ENCODE measurements at regions not wholly inside any gene's neighbourhood (a gene's known extent, or its start where the extent isn't known, plus 50 kb on each side); places are given as distances from the start of the nearest gene placed in this dataset.

DNA sequence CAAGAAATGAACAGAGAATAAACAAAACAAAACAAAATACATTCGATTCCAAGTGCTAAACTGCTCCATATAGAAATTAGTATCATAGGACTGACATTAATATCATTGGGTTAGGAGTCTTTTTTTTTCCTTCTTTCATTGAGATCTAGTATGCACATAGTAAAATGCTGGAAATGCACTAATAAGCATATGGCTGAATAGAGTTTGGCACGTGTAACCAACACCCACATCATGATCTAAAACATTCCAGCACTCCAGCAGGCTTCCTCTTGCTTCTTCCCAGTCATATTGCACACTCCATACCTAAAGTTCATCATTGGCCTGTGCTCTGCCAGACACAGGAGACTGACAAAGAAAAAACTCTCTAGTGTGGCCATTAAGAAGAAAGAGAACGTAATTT is 117.5 kb downstream of the POU4F1 start:
- H3K27me3 ChIP-seq (ENCODE audit: insufficient read depth, low read length): no peaks in the 10 kb centered on the region
- no peak overlapping the region for H3K27ac ChIP-seq (ENCODE audit: low read depth, low read length)
- H2AFZ ChIP-seq (ENCODE audit: low read length, unreplicated experiment): no peak overlapping the region
- no peaks in the 10 kb centered on the region for H3K36me3 ChIP-seq (ENCODE audit: insufficient read depth, low read length)
- no peaks in the 10 kb centered on the region for H3K4me1 ChIP-seq (ENCODE audit: control insufficient read depth, insufficient read depth, low read length, unreplicated experiment)
- no peak overlapping the region for H3K4me3 ChIP-seq (ENCODE audit: low read depth, low read length)
- no peaks in the 10 kb centered on the region for H3K79me2 ChIP-seq (ENCODE audit: control insufficient read depth, insufficient read depth, low read length, unreplicated experiment)

DNA sequence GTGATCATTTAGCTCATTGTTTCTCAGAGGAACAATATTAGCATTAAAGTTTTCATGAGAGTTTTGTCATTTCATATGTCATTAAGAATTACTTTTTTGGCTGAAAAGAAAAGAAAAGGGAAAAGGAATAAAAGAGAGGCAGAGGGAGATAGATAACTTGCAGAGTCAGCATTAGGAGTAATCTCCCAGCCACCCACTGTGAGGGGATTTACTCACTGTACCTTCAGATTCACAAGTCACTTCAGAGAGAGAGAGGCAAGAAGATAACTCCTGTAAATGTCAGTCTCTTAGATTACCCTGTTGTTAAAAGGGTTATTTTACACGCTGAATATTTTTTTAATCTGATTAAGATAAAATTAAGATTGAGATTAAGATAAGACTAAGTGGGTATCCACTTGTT is 125.2 kb downstream of the POU4F1 start:
- Histone ChIP-seq H3K27me3 (ENCODE audit: insufficient read depth, low read length) (no peaks in the 10 kb centered on the region), H3K36me3 (ENCODE audit: insufficient read depth, low read length) (no peaks in the 10 kb centered on the region), H3K4me1 (ENCODE audit: control insufficient read depth, insufficient read depth, low read length, unreplicated experiment) (no peaks in the 10 kb centered on the region), H3K27ac (ENCODE audit: low read depth, low read length) (no peak overlapping the region), H3K79me2 (ENCODE audit: control insufficient read depth, insufficient read depth, low read length, unreplicated experiment) (no peaks in the 10 kb centered on the region), H3K4me3 (ENCODE audit: low read depth, low read length) (no peak overlapping the region), H2AFZ (ENCODE audit: low read length, unreplicated experiment) (no peak overlapping the region)

DNA sequence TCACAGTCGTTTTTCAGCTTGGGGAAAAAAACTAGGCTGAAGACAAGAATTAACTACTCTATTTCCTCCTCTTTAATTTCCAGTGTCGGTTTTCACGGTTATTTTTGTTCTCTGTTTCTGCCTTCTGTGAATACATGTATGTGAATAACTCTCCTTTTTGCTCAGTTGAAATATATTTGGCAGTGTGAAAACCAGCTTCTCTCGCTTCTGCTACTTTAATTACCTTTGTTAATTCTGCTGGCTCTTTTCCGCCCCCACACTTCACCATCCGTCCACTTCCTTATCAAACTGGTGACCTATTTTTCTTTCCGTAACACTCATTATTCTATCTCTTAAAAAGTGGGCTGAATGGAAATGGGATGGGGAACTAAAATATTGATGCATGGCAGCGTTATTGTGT is 126.4 kb downstream of the POU4F1 start:
- Histone ChIP-seq H3K79me2 (ENCODE audit: control insufficient read depth, insufficient read depth, low read length, unreplicated experiment) (no peaks in the 10 kb centered on the region), H3K27me3 (ENCODE audit: insufficient read depth, low read length) (peaks cover 3% of the 10 kb centered on the region; the same call in 1 of the 2 replicates), H3K4me1 (ENCODE audit: control insufficient read depth, insufficient read depth, low read length, unreplicated experiment) (no peaks in the 10 kb centered on the region), H2AFZ (ENCODE audit: low read length, unreplicated experiment) (no peak overlapping the region), H3K27ac (ENCODE audit: low read depth, low read length) (no peak overlapping the region), H3K4me3 (ENCODE audit: low read depth, low read length) (no peak overlapping the region), H3K36me3 (ENCODE audit: insufficient read depth, low read length) (no peaks in the 10 kb centered on the region)

DNA sequence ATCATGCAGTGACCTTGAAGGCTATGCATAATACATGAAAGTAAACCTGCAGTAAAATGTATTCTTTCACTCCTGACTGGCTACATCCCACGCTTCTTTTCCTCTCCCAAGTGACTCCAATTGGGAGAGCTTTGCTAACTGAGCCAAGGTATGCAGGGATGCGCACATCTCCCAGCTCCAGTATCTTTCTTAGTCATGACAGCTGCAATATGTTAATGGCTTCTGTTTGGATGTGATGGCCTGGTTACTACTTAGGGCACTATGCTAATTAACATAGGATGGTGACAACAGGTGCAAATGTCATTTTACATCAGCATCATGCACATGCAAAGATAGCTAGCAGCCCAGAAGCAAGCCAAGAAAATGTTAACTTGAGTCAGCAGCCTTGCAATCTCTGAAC is 134.7 kb downstream of the POU4F1 start:
- Histone ChIP-seq H3K27ac (ENCODE audit: low read depth, low read length) (no peak overlapping the region), H3K27me3 (ENCODE audit: insufficient read depth, low read length) (peaks cover 7% of the 10 kb centered on the region; the same call in 1 of the 2 replicates), H3K4me1 (ENCODE audit: control insufficient read depth, insufficient read depth, low read length, unreplicated experiment) (no peaks in the 10 kb centered on the region), H2AFZ (ENCODE audit: low read length, unreplicated experiment) (no peak overlapping the region), H3K36me3 (ENCODE audit: insufficient read depth, low read length) (no peaks in the 10 kb centered on the region), H3K4me3 (ENCODE audit: low read depth, low read length) (no peak overlapping the region), H3K79me2 (ENCODE audit: control insufficient read depth, insufficient read depth, low read length, unreplicated experiment) (no peaks in the 10 kb centered on the region)

DNA sequence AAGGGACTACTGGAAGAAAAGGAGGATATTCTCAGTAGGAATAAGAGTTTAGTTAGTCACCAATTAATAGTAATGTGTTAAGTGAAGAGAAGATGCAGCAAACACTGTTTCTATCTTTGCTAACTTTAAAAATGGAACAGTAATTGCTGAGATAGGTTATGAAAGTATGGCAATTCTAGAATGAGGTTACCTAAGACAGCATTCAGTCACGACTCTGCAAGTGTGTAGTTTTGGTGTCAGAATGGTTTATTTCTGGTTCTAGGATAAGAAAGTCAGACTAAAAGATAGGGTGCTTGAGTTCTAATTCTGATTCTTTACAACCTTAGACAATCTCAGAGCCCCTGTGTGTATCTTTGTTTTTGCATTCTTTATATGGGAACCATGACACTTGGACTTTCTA is 138.1 kb downstream of the POU4F1 start:
- Histone ChIP-seq H3K27me3 (ENCODE audit: insufficient read depth, low read length) (no peaks in the 10 kb centered on the region), H3K79me2 (ENCODE audit: control insufficient read depth, insufficient read depth, low read length, unreplicated experiment) (no peaks in the 10 kb centered on the region), H3K36me3 (ENCODE audit: insufficient read depth, low read length) (no peaks in the 10 kb centered on the region), H3K4me3 (ENCODE audit: low read depth, low read length) (no peak overlapping the region), H3K27ac (ENCODE audit: low read depth, low read length) (no peak overlapping the region), H2AFZ (ENCODE audit: low read length, unreplicated experiment) (no peak overlapping the region), H3K4me1 (ENCODE audit: control insufficient read depth, insufficient read depth, low read length, unreplicated experiment) (no peaks in the 10 kb centered on the region)

DNA sequence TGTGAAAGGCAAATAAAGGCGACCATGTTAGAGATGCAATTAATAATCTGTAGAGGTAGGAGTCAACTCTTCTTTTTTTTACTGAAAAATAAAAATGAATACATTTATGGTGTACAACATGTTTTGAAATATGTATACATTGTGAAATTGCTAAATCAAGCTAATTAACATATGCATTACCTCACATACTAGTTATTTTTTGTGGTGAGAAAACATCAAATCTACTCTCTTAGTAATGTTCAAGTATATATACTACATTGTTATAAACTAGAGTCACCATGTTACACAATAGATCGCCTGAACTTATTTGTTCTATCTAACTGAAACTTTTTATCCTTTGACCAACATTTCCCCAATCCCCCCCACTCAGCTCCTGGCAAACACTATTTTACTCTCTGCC is 143.2 kb downstream of the POU4F1 start:
- H3K79me2 ChIP-seq (ENCODE audit: control insufficient read depth, insufficient read depth, low read length, unreplicated experiment): no peaks in the 10 kb centered on the region
- no peak overlapping the region for H3K4me3 ChIP-seq (ENCODE audit: low read depth, low read length)
- no peaks in the 10 kb centered on the region for H3K36me3 ChIP-seq (ENCODE audit: insufficient read depth, low read length)
- H3K27me3 ChIP-seq (ENCODE audit: insufficient read depth, low read length): no peaks in the 10 kb centered on the region
- H2AFZ ChIP-seq (ENCODE audit: low read length, unreplicated experiment): no peak overlapping the region
- H3K27ac ChIP-seq (ENCODE audit: low read depth, low read length): no peak overlapping the region
- H3K4me1 ChIP-seq (ENCODE audit: control insufficient read depth, insufficient read depth, low read length, unreplicated experiment): no peaks in the 10 kb centered on the region

DNA sequence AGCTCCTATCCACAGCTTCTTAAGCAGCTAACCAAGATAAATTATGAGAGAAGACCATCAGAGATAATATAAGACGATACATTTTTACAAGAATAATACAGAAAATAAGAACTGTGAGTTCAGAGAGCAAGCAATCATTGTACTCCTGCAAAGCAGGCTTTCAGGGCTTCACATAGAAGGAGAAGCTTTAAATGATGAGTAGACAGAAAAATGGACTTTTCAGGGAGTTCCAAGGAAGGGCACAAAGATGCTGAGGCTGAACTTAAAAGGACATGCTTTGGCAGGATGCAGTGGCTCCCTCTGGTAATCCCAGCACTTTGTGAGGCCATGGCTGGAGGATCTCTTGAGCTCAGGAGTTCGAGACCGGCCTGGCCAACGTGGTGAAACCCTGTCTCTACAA is 159.5 kb downstream of the POU4F1 start:
- Histone ChIP-seq H2AFZ (ENCODE audit: low read length, unreplicated experiment) (no peak overlapping the region), H3K36me3 (ENCODE audit: insufficient read depth, low read length) (no peaks in the 10 kb centered on the region), H3K4me1 (ENCODE audit: control insufficient read depth, insufficient read depth, low read length, unreplicated experiment) (no peaks in the 10 kb centered on the region), H3K79me2 (ENCODE audit: control insufficient read depth, insufficient read depth, low read length, unreplicated experiment) (no peaks in the 10 kb centered on the region), H3K4me3 (ENCODE audit: low read depth, low read length) (no peak overlapping the region), H3K27me3 (ENCODE audit: insufficient read depth, low read length) (no peaks in the 10 kb centered on the region), H3K27ac (ENCODE audit: low read depth, low read length) (no peak overlapping the region)

DNA sequence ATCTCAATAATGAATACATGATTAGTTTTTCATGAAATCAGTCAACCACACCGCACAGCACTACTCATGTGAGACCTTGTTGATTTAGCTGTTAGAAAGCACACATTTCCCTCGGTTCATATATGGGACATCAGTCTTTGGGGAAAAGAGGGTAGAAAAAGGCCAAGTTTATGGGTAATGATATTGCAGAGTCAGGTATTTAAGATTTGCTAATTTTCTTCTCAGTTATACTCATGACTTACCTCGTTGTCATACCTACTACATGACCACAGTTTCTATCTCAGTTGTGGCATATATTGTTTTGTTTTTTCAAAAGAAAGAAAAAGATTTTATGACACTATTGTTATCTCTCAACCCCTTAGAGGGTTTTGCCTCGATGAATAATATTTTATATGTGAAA is 165.6 kb downstream of the POU4F1 start:
- Histone ChIP-seq H3K4me1 (ENCODE audit: control insufficient read depth, insufficient read depth, low read length, unreplicated experiment) (no peaks in the 10 kb centered on the region), H2AFZ (ENCODE audit: low read length, unreplicated experiment) (no peak overlapping the region), H3K27me3 (ENCODE audit: insufficient read depth, low read length) (0 out of 2 replicates have a peak, but pooled peaks cover 4% of the 10 kb centered on the region), H3K27ac (ENCODE audit: low read depth, low read length) (no peak overlapping the region), H3K36me3 (ENCODE audit: insufficient read depth, low read length) (no peaks in the 10 kb centered on the region), H3K79me2 (ENCODE audit: control insufficient read depth, insufficient read depth, low read length, unreplicated experiment) (no peaks in the 10 kb centered on the region), H3K4me3 (ENCODE audit: low read depth, low read length) (no peak overlapping the region)

DNA sequence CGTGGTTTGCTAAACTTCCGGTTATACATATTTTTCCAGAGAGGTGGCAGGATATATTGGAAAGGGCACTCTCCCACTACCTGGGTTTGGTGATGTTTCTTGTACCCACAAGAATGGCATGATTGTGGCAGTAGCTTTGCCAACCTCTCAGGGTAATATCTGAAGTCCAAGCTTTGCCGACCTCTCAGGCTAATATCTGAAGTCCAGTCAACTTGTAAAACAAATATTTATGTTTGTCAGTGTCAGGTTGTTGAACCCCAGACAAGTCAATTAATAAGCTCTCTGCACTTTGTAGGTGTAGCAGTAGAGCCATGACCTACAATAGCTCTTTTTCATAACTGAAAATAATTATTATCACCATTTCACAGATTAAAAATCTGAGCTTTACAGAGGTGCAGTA is 167.0 kb downstream of the POU4F1 start:
- H2AFZ ChIP-seq (ENCODE audit: low read length, unreplicated experiment): no peak overlapping the region
- H3K27me3 ChIP-seq (ENCODE audit: insufficient read depth, low read length): 0 out of 2 replicates have a peak, but pooled peaks cover 4% of the 10 kb centered on the region
- H3K4me3 ChIP-seq (ENCODE audit: low read depth, low read length): no peak overlapping the region

DNA sequence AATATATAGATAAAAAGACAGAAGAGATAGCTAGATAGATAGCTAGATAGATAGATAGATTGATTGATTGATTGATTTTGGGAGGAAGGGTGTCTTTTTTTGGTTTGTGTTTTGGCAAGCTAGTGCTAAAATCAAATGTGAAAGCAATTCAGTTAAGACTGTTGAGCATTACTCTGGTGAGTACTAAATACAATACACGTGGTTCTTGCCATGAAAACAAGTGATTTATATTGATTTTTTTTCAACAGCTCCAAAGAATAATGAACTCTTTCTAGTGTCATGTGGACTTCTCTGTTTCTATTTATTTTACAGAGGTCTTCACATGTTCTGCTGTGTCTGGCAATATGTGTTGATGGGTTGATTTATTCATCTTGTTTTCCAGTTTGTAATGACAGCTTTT is 172.0 kb downstream of the POU4F1 start:
- Histone ChIP-seq H2AFZ (ENCODE audit: low read length, unreplicated experiment) (no peak overlapping the region), H3K4me1 (ENCODE audit: control insufficient read depth, insufficient read depth, low read length, unreplicated experiment) (no peaks in the 10 kb centered on the region), H3K27ac (ENCODE audit: low read depth, low read length) (no peak overlapping the region), H3K27me3 (ENCODE audit: insufficient read depth, low read length) (peaks cover 4% of the 10 kb centered on the region; the same call in 1 of the 2 replicates), H3K4me3 (ENCODE audit: low read depth, low read length) (no peak overlapping the region), H3K79me2 (ENCODE audit: control insufficient read depth, insufficient read depth, low read length, unreplicated experiment) (no peaks in the 10 kb centered on the region), H3K36me3 (ENCODE audit: insufficient read depth, low read length) (no peaks in the 10 kb centered on the region)

More for the DNA sequence above, 167.0 kb downstream of the POU4F1 start:
- Histone ChIP-seq H3K79me2 (ENCODE audit: control insufficient read depth, insufficient read depth, low read length, unreplicated experiment) (no peaks in the 10 kb centered on the region), H3K4me1 (ENCODE audit: control insufficient read depth, insufficient read depth, low read length, unreplicated experiment) (no peaks in the 10 kb centered on the region), H3K27ac (ENCODE audit: low read depth, low read length) (no peak overlapping the region), H3K36me3 (ENCODE audit: insufficient read depth, low read length) (no peaks in the 10 kb centered on the region)

DNA sequence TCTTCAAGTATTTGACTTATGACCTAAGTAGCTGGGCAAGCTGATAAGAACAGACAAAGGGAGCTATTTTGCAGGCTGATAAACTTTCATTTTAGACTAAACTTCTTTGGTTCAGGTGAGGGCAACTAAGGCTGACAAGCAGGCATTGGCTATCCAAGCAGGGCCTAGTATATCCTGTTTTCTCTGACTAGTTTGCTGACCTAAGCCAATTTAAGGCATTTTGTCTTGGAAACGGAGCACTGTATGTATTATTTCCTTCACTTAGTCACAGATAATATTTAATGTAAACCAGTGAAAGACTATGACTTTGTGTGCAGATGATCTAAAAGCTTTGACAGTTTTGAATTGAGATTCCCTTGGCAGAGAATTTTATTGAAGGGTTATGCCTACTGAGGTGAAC is 172.5 kb downstream of the POU4F1 start:
- H3K36me3 ChIP-seq (ENCODE audit: insufficient read depth, low read length): no peaks in the 10 kb centered on the region
- H3K27me3 ChIP-seq (ENCODE audit: insufficient read depth, low read length): peaks cover 4% of the 10 kb centered on the region; the same call in 1 of the 2 replicates
- no peak overlapping the region for H3K27ac ChIP-seq (ENCODE audit: low read depth, low read length)
- no peak overlapping the region for H2AFZ ChIP-seq (ENCODE audit: low read length, unreplicated experiment)
- H3K4me1 ChIP-seq (ENCODE audit: control insufficient read depth, insufficient read depth, low read length, unreplicated experiment): no peaks in the 10 kb centered on the region
- no peak overlapping the region for H3K4me3 ChIP-seq (ENCODE audit: low read depth, low read length)
- no peaks in the 10 kb centered on the region for H3K79me2 ChIP-seq (ENCODE audit: control insufficient read depth, insufficient read depth, low read length, unreplicated experiment)
